ENCODE measurements at regions not wholly inside any gene's neighbourhood (a gene's known extent, or its start where the extent isn't known, plus 50 kb on each side); places are given as distances from the start of the nearest gene placed in this dataset.

DNA sequence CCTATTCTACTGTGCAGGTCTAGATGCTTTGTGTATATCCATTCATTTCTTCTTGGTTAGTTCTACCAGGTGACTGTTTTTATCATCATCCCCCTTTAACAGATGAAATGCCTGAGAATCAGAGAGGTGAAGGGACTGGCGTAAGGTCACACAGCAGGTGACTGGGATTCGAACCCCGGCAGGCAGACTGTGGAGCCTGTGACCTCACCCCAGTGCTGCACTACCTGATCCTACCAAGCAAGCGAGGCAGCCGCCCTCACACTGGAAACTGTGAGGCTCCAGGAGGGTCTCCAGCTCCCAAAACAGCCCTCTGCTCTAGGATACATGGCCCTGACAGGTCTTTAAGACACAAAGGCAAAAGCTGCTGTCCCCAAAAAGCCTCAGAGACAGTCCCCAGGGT lies 91.7 kb downstream of the CHST1 start:
- TF ChIP-seq GATA2 (IDR thresholded peaks at IDR 0.05; ENCODE audit: low read depth, low read length) (no peak), GATA3 (IDR thresholded peaks at IDR 0.05; ENCODE audit: low read depth, low read length) (no peak)
